ENCODE measurements at regions not wholly inside any gene's neighbourhood (a gene's known extent, or its start where the extent isn't known, plus 50 kb on each side); places are given as distances from the start of the nearest gene placed in this dataset.

DNA sequence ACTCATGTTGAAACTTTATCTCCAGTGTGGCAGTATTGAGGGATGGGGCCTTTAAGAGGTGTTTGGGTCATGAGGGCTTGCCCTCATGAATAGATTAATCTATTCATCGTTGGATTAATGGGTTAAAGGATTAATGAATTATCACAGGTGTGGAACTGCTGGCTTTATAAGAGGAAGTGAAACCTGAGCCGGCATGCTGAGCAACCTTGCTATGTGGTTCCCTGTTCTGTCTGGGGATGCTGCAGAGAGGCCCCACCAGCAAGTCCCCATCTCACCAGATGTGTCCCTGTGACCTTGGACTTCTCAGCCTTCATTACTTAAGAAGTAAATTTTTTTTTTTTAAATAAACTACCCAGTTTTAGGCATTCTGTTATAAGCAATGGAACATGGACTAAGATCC lies 109.6 kb downstream of the DYRK2 start:
- no peak for TF ChIP-seq CTCF (IDR thresholded peaks at IDR 0.05; ENCODE audit: low read depth, low read length, missing control alignments)
- H3K4me3 ChIP-seq (ENCODE audit: low read depth, low read length) = no peak overlapping the region
- no peak for DNase-seq (ENCODE audit: low read depth)
- in situ Hi-C loops (cut with HindIII; ENCODE audit: low sequenced_read_pairs) = no loop called here

DNA sequence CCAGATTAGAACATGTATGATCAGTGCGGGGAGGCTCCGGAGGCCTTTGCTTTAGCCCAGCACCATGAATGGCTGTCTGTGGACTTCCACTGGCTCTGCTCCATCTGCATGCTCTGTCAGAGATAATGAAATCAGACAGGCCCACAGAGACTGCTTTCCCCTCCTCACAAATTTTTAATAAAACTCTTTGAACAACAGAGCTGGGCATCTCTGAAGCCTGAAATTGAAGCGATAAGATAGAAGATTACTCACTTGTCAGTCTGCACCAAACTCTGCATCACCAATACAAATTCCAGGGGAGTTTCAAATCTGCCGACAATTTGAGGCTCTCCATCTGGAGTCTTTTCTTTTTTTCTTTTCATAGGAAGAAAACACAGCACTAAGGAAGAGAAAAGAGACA lies 110.0 kb downstream of the DYRK2 start:
- no peak for TF ChIP-seq CTCF (IDR thresholded peaks at IDR 0.05; ENCODE audit: low read depth, low read length, missing control alignments)
- no peak for DNase-seq (ENCODE audit: low read depth)
- in situ Hi-C loops (cut with HindIII; ENCODE audit: low sequenced_read_pairs) = no loop called here
- no peak overlapping the region for H3K4me3 ChIP-seq (ENCODE audit: low read depth, low read length)

DNA sequence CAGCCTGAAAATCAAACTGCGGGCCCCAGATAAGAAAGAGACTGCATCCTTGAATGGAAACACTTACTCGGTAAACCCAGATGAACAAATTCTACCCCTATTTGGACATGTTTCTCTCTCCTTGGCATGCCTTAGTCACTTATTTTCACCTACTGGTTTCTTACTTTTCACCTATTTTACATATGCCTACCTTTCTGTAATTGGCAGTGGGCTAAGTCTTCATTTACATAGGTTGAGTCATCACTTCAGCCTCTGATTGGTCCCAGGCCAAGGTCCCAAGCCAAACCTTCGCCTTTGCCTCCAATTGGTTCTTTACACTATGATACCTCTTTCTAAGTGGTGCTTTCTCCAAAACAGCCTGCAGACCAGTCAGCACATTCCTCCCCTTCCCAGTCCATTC lies 111.3 kb downstream of the DYRK2 start:
- no peak for DNase-seq (ENCODE audit: low read depth)
- in situ Hi-C loops (cut with HindIII; ENCODE audit: low sequenced_read_pairs) = no loop called here
- no peak overlapping the region for H3K4me3 ChIP-seq (ENCODE audit: low read depth, low read length)
- TF ChIP-seq CTCF (IDR thresholded peaks at IDR 0.05; ENCODE audit: low read depth, low read length, missing control alignments) = no peak

DNA sequence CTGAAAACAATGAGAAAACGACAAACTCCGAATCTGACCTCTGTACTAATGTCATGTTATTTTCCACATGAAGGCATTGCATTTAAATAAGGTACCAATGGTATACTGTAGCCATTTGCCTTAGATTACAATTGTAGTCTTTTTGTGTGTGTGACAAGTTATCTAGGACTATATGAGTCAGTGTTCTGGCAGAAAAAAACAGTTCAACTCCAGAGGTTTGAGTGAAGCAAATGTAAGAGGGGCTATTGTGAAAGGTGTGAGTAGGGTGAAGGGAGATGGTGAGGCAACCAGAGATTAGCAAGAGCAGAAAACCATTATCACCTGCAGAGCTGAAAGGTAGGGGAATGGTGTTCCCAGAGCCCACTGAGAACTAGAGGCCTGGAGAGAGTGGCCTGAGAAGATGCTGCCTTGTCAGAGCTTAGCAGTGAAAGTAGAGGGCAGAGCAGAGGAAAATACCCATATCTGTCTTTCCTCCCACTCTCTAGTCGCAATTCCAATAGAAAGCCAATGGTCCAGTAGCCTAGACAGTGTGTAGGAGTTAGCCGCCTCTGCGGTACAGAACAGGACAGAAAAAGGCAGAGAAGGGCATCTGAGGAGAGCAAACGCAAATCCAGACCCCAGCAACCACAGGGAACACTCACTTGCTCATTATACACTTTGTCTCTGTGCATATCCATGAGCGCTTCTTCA lies 112.2 kb downstream of the DYRK2 start:
- TF ChIP-seq CTCF (IDR thresholded peaks at IDR 0.05; ENCODE audit: low read depth, low read length, missing control alignments) = no peak
- in situ Hi-C loops (cut with HindIII; ENCODE audit: low sequenced_read_pairs) = no loop called here
- no peak for DNase-seq (ENCODE audit: low read depth)
- no peak overlapping the region for H3K4me3 ChIP-seq (ENCODE audit: low read depth, low read length)

DNA sequence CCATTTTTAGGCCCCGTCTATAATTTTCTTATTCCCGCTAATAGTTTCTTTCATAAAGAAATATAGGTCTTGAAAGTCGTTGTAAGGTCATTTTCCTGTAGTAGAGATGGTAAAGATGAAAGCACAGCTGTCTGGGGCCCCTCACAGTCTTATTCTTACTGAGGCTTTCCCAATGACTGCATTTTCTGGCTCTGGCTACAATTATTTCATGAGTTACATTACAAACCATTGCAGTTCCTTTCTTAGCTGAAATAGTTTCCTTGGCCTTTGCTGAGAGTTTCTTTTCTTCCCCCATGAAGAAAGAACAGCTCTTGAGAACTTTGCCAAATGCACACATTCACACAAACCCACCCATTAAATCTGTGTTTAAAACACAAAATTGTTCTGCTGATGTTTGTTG lies 113.0 kb downstream of the DYRK2 start:
- no peak for TF ChIP-seq CTCF (IDR thresholded peaks at IDR 0.05; ENCODE audit: low read depth, low read length, missing control alignments)
- in situ Hi-C loops (cut with HindIII; ENCODE audit: low sequenced_read_pairs) = no loop called here
- DNase-seq (ENCODE audit: low read depth) = no peak
- H3K4me3 ChIP-seq (ENCODE audit: low read depth, low read length) = no peak overlapping the region

- TF ChIP-seq CTCF (IDR thresholded peaks at IDR 0.05; ENCODE audit: low read depth, low read length, missing control alignments) = no peak
- H3K4me3 ChIP-seq (ENCODE audit: low read depth, low read length) = no peak overlapping the region
- in situ Hi-C loops (cut with HindIII; ENCODE audit: low sequenced_read_pairs) = no loop called here
- no peak for DNase-seq (ENCODE audit: low read depth)
Observed at GRCh38 chr12:67764055-67764454, 115.5 kb downstream of the DYRK2 start.

All from astrocyte of the cerebellum (primary cell).